Trophoblast cell (in vitro differentiated cells and primary cell): ENCODE measurements at regions not wholly inside any gene's neighbourhood (a gene's known extent, or its start where the extent isn't known, plus 50 kb on each side); places are given as distances from the start of the nearest gene placed in this dataset.

Experiments used
- DNase-seq, 2 donors: peaks; one replicate each; pipeline ENCODE4 v3.0.0-alpha.2; 2016
- H2AFZ ChIP-seq: 2 replicates; pipeline ENCODE4 v1.6.1; 2013; ENCODE audit warnings: low read length, moderate library complexity, mild to moderate bottlenecking; ENCODE audit not compliant: insufficient read depth, poor library complexity
- H2AK5ac ChIP-seq: 2 replicates; pipeline ENCODE4 v1.6.1; 2013; ENCODE audit warnings: mild to moderate bottlenecking, low read length
- H2BK120ac ChIP-seq: 2 replicates; pipeline ENCODE4 v1.6.1; 2013; ENCODE audit warnings: low read length, mild to moderate bottlenecking, moderate library complexity; ENCODE audit not compliant: insufficient read depth, poor library complexity
- H2BK12ac ChIP-seq: 2 replicates; pipeline ENCODE4 v1.6.1; 2013; ENCODE audit warnings: mild to moderate bottlenecking, low read length, moderate library complexity
- H2BK5ac ChIP-seq: 2 replicates; pipeline ENCODE4 v1.6.1; 2013; ENCODE audit warnings: low read length, low read depth, moderate library complexity, mild to moderate bottlenecking; ENCODE audit not compliant: poor library complexity
- H3K14ac ChIP-seq: 2 replicates; pipeline ENCODE4 v1.6.1; 2013; ENCODE audit warnings: mild to moderate bottlenecking, low read length
- H3K18ac ChIP-seq: 2 replicates; pipeline ENCODE4 v1.6.1; 2013; ENCODE audit warnings: mild to moderate bottlenecking, low read length
- H3K23ac ChIP-seq: 2 replicates; pipeline ENCODE4 v1.6.1; 2013; ENCODE audit warnings: low read length
- H3K27ac ChIP-seq: 2 replicates; pipeline ENCODE4 v1.5.1; 2013; ENCODE audit warnings: low read depth, mild to moderate bottlenecking, inconsistent platforms, low read length, moderate library complexity
- H3K27me3 ChIP-seq: 2 replicates; pipeline ENCODE4 v1.6.1; 2013; ENCODE audit warnings: inconsistent platforms, mild to moderate bottlenecking, low read length, moderate library complexity; ENCODE audit not compliant: insufficient read depth
- H3K36me3 ChIP-seq, 2 experiments: 1 replicate in 1 of 2; 2 replicates in 1 of 2; pipeline ENCODE4 v1.6.1; 2013; ENCODE audit warnings: low read length in 2 of 2, mild to moderate bottlenecking in 2 of 2, moderate library complexity in 1 of 2; ENCODE audit not compliant: insufficient read depth in 2 of 2, control insufficient read depth in 1 of 2
- H3K4ac ChIP-seq: 2 replicates; pipeline ENCODE4 v1.6.1; 2013; ENCODE audit warnings: low read depth, mild to moderate bottlenecking, low read length, moderate library complexity
- H3K4me1 ChIP-seq, 2 experiments: 1 replicate in 1 of 2; 2 replicates in 1 of 2; pipeline ENCODE4 v1.6.1; 2013; ENCODE audit warnings: low read length in 2 of 2, mild to moderate bottlenecking in 2 of 2, moderate library complexity in 1 of 2; ENCODE audit not compliant: insufficient read depth in 2 of 2, control insufficient read depth in 1 of 2
- H3K4me2 ChIP-seq: 2 replicates; pipeline ENCODE4 v1.6.1; 2013; ENCODE audit warnings: inconsistent platforms, mild to moderate bottlenecking, low read length, moderate library complexity
- H3K4me3 ChIP-seq: 2 replicates; pipeline ENCODE4 v1.5.1; 2013; ENCODE audit warnings: mild to moderate bottlenecking, low read depth, low read length, inconsistent platforms
- H3K79me1 ChIP-seq: one replicate; pipeline ENCODE4 v1.6.1; 2013; ENCODE audit warnings: low read length
- H3K79me2 ChIP-seq: 2 replicates; pipeline ENCODE4 v1.6.1; 2013; ENCODE audit warnings: low read length, mild to moderate bottlenecking; ENCODE audit not compliant: control insufficient read depth, insufficient read depth, poor library complexity
- H3K9ac ChIP-seq: 2 replicates; pipeline ENCODE4 v1.6.1; 2013; ENCODE audit warnings: mild to moderate bottlenecking, low read length
- H3K9me3 ChIP-seq: 2 replicates; pipeline ENCODE4 v1.6.1; 2013; ENCODE audit warnings: low read depth, mild to moderate bottlenecking, control low read depth, inconsistent platforms, low read length; ENCODE audit not compliant: insufficient read depth
- H4K12ac ChIP-seq: 2 replicates; pipeline ENCODE4 v1.6.1; 2013; ENCODE audit warnings: low read depth, mild to moderate bottlenecking, low read length, moderate library complexity
- H4K8ac ChIP-seq: 2 replicates; pipeline ENCODE4 v1.6.1; 2013; ENCODE audit warnings: low read depth, mild to moderate bottlenecking, low read length, moderate library complexity
- H4K91ac ChIP-seq: one replicate; pipeline ENCODE4 v1.6.1; 2013; ENCODE audit warnings: low read depth, mild to moderate bottlenecking, low read length, moderate library complexity
- WGBS: extraction: QIAGEN DNeasy Blood & Tissue Kit; methylation state at CpG from one replicate; pipeline ENCODE4 v1.1.7; 2013; ENCODE audit warnings: missing lambda C conversion rate; ENCODE audit not compliant: insufficient read length, insufficient coverage; ENCODE audit errors: extremely low coverage; 5-methylcytosine and 5-hydroxymethylcytosine counted together

DNA sequence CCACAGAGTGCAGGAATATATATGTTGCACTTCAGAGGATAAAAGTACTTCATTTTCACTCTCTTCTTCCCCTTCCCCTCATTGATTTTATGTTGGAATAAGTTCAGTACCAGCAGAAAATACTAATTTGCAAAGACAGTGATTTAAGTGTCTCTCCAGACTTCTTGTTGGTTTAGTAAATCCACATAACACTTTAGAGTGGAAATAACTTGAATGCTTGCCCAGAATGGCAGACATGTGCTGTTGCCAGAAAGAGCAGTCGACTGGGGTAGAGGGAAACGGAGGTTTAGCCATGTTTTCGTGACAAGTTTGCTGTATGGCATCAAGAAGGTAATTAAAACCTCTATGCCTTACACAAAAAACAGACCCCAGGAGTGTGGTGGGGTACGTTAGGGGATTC, 246.0 kb upstream of the CXCR4 start:
- Histone ChIP-seq H3K27ac (no peak overlapping the region), H4K91ac (no peak overlapping the region), H3K4me2 (no peak overlapping the region), H2BK12ac (no peak overlapping the region), H4K12ac (no peak overlapping the region), H3K79me1 (no peaks in the 10 kb centered on the region), H3K14ac (no peak overlapping the region), H3K4ac (no peak overlapping the region), H2BK5ac (no peak overlapping the region), H2AK5ac (no peak overlapping the region), H3K18ac (no peak overlapping the region), H2AFZ (no peak overlapping the region), H3K36me3 (no peaks in the 10 kb centered on the region), H3K4me3 (no peak overlapping the region), H3K9me3 (no peaks in the 10 kb centered on the region), H2BK120ac (no peak overlapping the region), H3K4me1 (no peaks in the 10 kb centered on the region), H3K9ac (peak overlapping the region; percentile 33), H3K23ac (no peak overlapping the region), H3K79me2 (no peaks in the 10 kb centered on the region), H3K27me3 (no peaks in the 10 kb centered on the region), H4K8ac (no peak overlapping the region)
- DNase-seq = no peak
- WGBS = no CpG with 5 or more reads among the region's 4 CpGs

DNA sequence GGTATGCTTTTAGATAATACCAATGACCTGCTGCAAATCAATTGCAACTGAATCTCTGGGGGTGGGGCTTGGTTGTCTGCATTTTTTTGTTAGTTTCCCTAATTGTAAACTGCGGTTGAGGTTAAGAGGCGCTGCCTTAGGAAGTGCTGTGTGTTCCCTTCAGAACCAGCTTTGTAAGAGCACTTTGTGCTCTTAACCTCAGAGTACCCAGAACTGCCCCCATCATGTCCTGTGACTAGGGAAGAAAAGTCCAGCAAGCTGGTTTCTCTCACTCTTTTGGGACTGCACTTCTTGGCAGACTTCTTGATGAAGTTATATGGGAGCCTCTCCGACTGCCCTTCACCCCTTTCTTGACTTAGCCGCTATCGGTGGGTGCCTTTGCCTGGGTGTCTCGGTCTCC, 245.5 kb upstream of the CXCR4 start:
- WGBS = no CpG with 5 or more reads among the region's 6 CpGs

DNA sequence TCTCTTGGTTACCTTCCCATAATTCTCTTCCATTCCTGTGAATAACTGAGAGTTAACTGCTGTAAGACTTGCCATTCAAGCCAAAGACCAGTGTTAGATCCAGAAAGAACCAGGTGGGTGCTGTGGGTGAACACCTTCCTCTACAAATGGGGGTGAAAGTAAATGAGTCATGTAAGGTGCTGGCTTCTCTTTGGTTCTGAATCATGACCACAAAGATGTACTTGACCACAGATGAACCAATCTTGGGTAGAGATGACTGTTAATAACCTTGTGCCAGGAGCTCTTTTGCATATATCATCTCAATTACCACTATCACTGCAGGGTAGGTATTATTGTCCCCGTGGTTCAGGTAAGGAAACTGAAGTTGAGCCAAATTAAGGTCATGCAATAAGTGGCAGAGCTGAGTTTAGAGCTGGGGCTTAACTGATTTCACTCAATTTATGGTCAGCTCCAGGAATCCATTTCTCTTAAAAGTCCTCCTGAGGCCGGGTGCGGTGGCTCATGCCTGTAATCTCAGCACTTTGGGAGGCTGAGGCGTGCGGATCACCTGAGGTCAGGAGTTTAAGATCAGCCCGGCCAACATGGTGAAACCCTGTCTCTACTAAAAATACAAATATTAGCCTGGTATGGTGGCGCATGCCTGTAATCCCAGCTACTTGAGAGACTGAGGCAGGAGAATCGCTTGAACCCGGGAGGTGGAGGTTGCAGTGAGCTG, 244.9 kb upstream of the CXCR4 start:
- Histone ChIP-seq H3K4me3 (no peak overlapping the region), H2BK12ac (no peak overlapping the region), H2AK5ac (no peak overlapping the region), H4K8ac (no peak overlapping the region), H3K79me2 (no peaks in the 10 kb centered on the region), H3K36me3 (no peaks in the 10 kb centered on the region), H2BK5ac (no peak overlapping the region), H4K12ac (no peak overlapping the region), H2AFZ (no peak overlapping the region), H4K91ac (no peak overlapping the region), H3K4me1 (no peaks in the 10 kb centered on the region), H3K4ac (no peak overlapping the region), H3K9ac (no peak overlapping the region), H3K79me1 (no peaks in the 10 kb centered on the region), H3K23ac (no peak overlapping the region), H3K18ac (no peak overlapping the region), H3K9me3 (no peaks in the 10 kb centered on the region), H3K4me2 (no peak overlapping the region), H2BK120ac (no peak overlapping the region), H3K14ac (no peak overlapping the region), H3K27me3 (no peaks in the 10 kb centered on the region), H3K27ac (no peak overlapping the region)
- WGBS = no CpG with 5 or more reads among the region's 9 CpGs
- no peak for DNase-seq

More for the DNA sequence above, 245.5 kb upstream of the CXCR4 start:
- Histone ChIP-seq H4K8ac (no peak overlapping the region), H3K4me3 (no peak overlapping the region), H3K4ac (no peak overlapping the region), H3K36me3 (no peaks in the 10 kb centered on the region), H2BK12ac (no peak overlapping the region), H3K79me2 (no peaks in the 10 kb centered on the region), H4K91ac (no peak overlapping the region), H3K79me1 (no peaks in the 10 kb centered on the region), H2BK120ac (no peak overlapping the region), H2BK5ac (no peak overlapping the region), H3K9me3 (no peaks in the 10 kb centered on the region), H3K4me2 (no peak overlapping the region), H3K27ac (no peak overlapping the region), H3K4me1 (no peaks in the 10 kb centered on the region), H4K12ac (no peak overlapping the region), H2AK5ac (no peak overlapping the region), H3K18ac (no peak overlapping the region), H3K9ac (no peak overlapping the region), H2AFZ (no peak overlapping the region), H3K23ac (no peak overlapping the region), H3K14ac (no peak overlapping the region), H3K27me3 (no peaks in the 10 kb centered on the region)
- DNase-seq = no peak

DNA sequence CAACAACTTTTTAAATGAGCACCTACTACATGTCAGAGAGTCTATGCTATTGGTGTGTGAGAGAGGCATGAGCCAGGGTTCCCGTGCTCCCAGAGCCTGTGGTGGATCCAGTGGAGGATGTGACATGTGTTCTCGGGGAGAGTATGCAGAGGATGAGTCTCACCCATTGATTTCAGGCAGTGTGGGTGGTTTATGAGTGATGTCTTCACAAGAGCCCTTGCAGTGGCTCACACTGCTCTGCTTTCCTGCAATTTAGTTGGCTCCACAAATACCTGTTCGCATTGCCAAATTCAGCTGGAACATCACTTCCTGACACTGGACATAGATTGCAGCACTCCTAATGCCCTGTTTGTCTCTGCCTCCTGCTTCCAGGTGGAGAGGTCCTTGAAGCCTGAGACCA, 243.6 kb upstream of the CXCR4 start:
- DNase-seq = no peak
- Histone ChIP-seq H2BK12ac (no peak overlapping the region), H2BK120ac (no peak overlapping the region), H3K79me2 (no peaks in the 10 kb centered on the region), H3K4me1 (no peaks in the 10 kb centered on the region), H3K79me1 (no peaks in the 10 kb centered on the region), H3K4me3 (no peak overlapping the region), H2AK5ac (no peak overlapping the region), H3K36me3 (no peaks in the 10 kb centered on the region), H4K8ac (no peak overlapping the region), H3K18ac (no peak overlapping the region), H3K27ac (no peak overlapping the region), H3K27me3 (no peaks in the 10 kb centered on the region), H3K23ac (no peak overlapping the region), H3K4me2 (no peak overlapping the region), H2AFZ (no peak overlapping the region), H4K12ac (no peak overlapping the region), H3K4ac (no peak overlapping the region), H2BK5ac (no peak overlapping the region), H3K9ac (no peak overlapping the region), H4K91ac (no peak overlapping the region), H3K14ac (no peak overlapping the region), H3K9me3 (no peaks in the 10 kb centered on the region)
- no CpG with 5 or more reads among the region's 3 CpGs for WGBS
